Effector CD8-positive, alpha-beta T cell (primary cell): ENCODE measurements at regions not wholly inside any gene's neighbourhood (a gene's known extent, or its start where the extent isn't known, plus 50 kb on each side); places are given as distances from the start of the nearest gene placed in this dataset.
"Not testable (repeated sequence)": the region's sequence is repeated elsewhere in the genome, so short reads cannot be mapped to it uniquely, and the experiment has no call there.

Experiments
- DNase-seq: peaks from one replicate; lab custom pipeline; 2025; lab: John Stamatoyannopoulos, UW

DNA sequence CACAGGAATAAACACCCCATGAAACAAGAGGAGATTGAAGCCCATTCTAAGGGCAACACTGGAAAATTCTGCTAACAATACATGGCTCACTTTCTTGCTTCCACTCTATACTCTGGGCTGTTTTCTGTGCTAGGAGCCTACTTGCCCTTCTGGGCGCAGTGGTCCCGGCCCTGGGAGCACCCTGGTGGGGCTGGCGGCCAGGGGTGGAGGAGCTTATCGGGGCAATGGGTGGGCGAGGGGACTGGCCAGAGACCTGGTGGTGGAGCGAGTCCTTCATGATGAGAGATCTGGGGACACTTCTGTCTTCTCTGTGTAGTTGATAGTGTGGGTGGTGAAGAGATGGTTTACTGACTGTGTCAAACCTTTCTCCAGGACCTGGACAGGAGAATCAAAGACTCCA is 1128.5 kb downstream of the TBL1XR1 start:
- DNase-seq = no peak

DNA sequence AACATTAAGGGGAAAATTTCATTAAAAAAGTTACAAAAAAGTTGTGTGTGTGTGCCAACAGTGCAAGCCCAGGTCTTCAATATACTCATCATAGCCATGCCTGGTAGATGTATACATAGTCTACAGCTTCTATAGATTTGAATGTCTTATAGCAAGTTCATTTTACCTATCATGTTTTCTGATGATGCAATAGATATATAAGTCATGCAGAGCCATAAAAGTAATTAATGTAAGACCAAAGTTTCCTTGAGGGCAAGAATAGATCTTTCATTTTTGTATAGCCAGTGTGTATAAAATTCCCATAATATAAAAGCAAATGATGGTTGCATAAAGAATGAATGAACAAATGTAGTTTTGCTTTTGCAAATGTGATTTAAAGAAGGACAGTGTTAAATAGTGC is 1138.4 kb downstream of the TBL1XR1 start:
- no peak for DNase-seq

DNA sequence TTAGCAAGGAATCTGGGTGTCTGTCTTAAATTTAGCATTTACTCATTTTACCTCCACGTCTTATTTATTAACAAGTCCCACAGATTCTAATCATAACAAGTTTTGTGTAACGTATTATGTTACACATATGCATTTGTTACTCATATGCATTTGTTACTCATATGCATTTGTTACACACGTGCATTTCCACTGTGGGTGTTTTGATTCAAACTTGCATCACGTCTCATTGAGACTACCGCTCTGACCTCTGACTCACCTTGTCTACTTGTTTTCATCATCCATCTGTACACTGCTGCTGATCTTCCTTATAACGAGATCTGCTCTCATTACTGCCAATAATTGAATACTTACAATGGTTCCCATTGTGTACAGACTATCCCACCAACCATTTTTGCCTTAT is 1141.4 kb downstream of the TBL1XR1 start:
- no peak for DNase-seq

DNA sequence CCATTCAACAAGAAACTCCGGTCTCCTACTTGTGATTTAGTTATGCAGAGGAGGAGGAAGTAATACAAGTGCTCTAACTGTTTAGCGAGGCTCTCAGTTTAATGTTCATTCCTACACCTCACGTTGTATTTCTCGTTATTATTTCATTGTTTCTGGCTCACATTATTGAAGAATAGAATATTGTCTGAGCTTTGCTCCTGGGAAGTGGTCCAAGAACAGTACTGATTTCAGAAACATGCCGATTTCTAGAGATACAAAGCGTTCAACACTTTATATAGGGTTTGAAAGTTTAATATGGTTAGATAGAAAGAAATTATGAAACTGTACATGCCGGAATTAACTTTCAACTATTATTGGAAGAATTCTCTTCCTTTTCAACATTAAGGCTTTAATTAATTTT is 1145.5 kb downstream of the TBL1XR1 start:
- no peak for DNase-seq

DNA sequence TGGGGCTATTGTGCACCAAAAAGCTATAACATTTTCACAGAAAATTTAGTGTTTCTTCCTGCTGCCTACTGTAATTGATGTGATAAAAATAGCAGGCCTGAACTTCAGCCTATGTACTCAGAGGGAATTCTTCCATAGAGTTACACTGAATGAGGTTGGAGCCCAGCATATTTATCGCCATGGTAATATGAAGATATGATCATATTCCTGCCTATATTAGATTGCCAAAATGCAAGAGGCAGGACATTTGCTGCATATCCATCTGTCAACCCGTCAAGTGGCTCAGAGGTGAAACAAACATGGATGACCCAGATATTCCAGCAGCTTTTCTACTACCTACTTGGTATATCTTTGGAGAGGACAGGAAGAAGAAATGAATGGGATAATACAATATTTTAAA is 1150.6 kb downstream of the TBL1XR1 start:
- DNase-seq = no peak

DNA sequence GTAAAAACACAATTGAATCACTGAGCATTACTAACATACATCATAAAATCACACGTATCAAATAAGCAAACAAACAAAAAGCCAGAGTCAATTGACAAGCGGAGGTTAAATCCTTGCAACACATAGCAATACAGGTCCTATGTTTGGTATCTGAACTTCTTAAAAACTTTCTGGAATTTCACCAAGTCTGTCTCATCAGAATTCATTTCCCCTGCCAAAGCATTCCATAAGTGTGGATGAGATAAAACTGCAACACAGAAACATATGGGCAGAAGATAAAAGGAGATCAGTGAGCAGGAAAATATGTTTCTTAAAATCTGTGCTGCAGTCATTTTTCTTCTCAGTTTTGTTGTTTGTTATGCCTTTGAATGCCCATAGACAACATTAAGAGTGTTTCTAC is 1155.5 kb downstream of the TBL1XR1 start:
- no peak for DNase-seq

DNA sequence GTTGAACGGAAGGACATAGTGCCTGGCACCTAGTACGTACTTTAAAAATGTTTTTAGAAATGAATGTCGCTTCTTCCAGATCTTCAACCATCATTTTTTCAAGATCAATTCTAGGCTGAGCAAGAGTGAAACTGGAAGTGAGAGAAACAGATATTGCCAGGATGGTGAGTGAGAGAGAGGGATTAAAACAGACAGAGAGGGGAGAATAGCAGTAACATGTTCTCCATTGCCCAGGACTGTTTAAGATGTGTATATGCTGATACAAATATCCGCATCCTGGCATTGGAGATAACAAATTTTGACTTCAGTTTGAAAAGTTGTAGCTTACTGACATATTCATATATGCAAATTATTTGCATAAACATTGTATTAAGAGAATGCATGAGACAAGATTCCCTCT is 1156.1 kb downstream of the TBL1XR1 start:
- no peak for DNase-seq

DNA sequence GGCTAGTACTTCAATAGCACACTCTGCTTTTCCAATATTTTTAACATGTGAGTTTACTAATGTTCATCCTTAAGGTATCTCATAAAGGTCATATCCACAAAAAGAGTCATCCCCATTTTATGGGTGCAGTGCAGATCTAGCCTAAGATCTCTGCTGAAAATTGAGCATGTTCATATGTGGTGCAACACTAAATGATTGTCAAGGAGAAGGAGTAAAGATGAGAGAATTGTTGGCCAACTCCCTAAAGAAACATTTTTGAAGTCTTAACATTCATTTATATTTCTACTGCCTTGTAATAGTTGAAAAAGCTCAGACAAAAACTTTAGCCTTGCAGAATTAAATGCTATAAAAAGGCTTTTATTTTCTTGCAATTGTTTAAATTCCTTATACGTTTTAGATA is 1159.6 kb downstream of the TBL1XR1 start:
- DNase-seq = no peak

DNA sequence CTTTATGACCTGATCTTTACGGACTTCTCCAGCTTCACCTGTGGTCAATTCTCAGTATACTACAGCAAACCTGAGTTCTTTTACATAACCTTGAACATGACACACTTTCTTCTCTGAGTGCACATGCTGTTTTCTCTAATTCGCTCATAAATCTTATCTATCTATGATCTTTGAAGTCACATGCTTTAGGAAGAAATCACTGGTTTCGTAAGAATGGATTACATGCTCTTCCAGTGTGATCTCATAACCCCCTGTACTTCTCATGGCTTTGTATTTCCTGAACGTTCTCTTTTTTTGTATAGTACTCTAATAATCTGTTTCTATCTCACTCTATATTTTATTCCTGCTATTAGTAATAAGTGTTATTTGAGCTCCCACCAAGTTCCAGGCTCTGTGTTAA is 1165.2 kb downstream of the TBL1XR1 start:
- no peak for DNase-seq

DNA sequence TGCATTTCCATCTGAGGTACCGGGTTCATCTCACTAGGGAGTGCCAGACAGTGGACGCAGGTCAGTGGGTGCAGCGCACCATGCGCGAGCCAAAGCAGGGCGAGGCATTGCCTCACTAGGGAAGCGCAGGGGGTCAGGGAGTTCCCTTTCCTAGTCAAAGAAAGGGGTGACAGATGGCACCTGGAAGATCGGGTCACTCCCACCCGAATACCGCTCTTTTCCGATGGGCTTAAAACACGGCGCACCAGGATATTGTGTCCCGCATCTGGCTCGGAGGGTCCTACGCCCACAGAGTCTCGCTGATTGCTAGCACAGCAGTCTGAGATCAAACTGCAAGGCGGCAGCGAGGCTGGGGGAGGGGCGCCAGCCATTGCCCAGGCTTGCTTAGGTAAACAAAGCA is 1157.1 kb downstream of the NAALADL2 start:
- DNase-seq = not testable (repeated sequence)

DNA sequence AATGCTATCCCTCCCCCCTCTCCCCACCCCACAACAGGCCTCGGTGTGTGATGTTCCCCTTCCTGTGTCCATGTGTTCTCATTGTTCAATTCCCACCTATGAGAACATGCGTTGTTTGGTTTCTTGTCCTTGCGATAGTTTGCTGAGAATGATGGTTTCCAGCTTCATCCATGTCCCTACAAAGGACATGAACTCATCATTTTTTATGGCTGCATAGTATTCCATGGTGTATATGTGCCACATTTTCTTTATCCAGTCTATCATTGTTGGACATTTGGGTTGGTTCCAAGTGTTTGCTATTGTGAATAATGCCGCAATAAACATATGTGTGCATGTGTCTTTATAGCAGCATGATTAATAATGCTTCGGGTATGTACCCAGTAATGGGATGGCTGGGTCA is 1156.1 kb downstream of the NAALADL2 start:
- DNase-seq = not testable (repeated sequence)

DNA sequence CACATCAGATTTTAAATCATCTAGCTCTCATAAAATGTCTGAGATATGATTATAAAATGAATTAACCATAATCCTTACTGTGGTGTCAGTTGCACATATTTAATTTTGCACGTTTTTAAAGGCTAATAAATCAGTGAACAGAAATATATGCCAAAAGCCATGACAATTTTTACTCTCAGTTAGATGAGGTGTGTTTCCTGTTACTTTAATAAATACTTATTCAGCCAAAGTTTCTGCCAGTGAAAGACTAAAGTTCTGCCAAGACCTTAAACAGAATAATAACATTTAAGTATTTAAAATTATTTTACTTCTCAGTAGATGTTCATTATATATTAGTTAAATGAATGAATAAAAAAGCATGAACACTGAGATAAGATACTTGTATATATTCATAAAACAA is 1150.1 kb downstream of the NAALADL2 start:
- DNase-seq = no peak

DNA sequence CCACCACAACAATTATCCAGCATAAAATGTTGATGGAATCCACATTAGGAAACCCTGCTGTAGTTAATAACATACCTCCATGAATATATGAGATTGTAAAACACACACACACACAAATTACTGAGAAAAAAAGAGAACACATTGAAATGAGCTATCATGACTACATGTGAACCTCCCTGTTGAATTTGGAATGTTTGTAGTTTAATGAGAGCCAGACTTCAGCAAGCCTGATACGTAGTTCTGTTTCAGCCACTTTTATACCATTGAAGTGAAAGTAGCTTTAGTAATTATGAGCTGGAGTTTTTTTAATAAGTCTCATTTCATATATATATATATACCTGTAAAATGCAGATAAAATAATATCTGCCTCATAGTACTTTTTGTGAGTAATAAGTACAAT is 1146.4 kb downstream of the NAALADL2 start:
- no peak for DNase-seq

DNA sequence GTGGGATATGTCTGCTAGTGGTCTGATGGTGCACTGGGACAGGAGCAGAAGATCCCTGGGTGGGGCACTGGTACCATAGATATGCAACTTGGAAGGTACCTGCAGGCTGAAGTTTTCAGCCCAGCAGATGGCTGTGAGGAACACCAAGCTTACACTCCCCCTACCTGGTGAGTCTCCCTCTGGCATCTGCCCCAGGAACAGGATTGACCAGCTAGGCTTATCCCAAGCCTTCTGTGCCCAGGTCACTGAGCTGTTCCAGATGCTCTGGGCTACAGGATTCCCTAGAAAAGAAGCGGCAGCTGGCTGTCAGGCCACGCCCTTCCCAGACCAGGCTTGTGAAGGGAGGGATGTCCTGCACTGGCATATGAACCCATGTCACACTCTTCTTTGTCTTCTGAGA is 1130.0 kb downstream of the NAALADL2 start:
- no peak for DNase-seq

DNA sequence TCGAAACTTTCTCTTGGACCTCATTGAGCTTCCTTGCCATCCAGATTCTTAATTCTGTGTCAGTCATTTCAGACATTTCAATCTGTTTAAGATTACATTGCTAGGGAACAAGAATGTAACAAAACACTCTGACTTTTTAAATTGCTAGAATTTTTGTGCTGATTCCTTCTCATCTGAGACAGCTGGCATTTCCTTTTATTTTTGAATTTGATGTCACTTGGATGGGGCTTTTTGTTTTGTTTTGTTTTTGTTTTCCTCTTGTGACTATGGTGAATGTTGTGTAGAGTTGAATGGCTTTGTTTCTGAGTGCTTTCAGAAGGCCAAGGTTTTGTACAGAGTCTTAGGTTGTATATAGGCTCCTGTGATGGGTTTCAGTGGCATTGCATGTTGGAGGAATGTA is 1129.3 kb downstream of the NAALADL2 start:
- no peak for DNase-seq

DNA sequence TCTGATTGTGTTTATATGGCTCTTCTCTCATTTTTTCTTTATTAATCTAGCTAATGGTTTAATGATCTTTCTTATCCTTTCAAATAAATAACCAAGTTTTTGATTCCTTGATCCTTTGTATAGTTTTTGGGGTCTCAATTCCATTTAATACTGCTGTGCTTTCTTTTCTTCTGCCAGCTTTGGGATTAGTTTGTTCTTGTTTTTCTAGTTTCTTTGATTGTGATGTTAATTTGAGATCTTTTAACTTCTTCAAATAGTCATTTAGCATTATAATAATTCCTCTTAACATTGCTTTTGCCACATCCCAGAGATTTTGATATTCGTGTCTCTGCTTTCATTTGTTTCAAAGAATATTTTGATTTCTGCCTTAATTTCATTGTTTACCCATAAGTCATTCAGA is 1126.6 kb downstream of the NAALADL2 start:
- no peak for DNase-seq

DNA sequence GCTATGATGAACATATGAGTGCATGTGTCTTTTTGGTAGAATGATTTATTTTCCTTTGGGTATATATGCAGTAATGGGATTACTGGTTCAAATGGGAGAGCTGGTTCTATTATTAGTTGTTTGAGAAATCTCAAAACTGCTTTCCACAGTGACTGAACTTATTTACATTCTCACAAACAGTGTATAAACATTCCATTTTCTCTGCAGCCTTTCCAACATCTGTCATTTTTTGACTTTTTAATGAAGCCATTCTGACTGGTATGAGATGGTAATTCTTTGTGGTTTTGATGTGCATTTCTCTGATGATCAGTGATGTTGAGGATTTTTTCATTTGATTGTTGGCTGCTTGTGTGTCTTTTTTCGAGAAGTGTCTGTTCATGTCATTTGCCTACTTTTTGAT is 1124.2 kb downstream of the NAALADL2 start:
- DNase-seq = no peak

DNA sequence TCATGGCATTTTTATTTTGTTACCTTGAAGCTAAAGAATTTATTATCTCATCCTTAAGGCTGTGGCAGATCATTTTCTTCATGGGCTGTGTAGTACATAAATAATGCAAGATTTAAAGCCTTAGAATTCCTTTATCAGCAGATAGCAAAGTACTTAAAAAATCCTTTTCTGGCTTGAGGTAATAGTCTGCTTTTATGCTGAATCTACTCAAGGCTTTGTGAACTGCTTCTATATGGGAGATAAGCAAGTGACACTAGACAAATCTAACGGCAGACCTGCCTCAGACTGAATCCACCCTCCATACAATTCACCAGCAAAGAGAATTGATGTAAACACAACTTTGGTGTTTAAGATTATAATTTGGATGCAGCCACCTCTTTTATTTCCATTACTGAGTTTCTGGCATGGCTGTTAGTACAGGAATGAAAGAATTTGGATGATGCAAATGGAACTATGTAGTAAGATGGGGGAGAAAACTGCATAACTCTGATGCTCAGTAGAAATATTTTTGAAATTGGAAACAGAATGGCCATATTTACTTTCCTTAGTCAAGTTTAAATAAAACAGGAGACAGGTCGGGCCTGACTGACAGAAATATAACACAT is 1121.5 kb downstream of the NAALADL2 start:
- no peak for DNase-seq

DNA sequence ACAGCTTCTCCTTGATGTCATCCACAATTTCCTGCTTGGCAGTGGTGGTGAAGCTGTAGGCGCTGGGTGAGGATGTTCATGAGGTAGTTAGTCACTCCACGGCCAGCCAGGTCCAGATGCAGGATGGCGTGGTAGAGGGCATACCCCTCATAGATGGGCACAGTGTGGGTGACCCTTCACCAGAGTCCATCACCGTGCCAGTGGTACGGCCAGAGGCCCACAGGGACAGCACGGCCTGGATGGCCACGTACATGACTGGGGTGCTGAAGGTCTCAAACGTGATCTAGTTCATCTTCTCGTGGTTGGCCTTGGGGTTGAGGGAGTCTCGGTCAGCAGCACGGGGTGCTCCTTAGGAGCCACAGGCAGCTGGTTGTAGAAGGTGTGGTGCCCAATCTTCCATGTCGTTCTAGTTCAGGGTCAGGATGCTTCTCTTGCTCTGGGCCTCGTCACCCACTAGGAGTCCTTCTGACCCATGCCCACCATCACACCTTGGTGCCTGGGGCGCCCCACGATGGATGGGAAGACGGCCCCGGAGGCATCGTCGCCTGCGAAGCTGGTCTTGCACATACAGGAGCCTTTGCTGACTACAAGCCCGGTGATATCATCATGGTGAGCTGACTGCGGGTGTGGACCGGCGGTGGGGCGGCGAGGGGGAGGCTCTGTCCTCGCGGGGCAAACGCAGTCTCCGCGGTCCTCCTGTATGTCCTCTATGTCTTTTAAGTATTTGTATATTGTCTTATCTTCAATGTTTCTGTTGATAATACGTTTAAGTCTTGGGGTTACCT is 1119.0 kb downstream of the NAALADL2 start:
- no peak for DNase-seq

DNA sequence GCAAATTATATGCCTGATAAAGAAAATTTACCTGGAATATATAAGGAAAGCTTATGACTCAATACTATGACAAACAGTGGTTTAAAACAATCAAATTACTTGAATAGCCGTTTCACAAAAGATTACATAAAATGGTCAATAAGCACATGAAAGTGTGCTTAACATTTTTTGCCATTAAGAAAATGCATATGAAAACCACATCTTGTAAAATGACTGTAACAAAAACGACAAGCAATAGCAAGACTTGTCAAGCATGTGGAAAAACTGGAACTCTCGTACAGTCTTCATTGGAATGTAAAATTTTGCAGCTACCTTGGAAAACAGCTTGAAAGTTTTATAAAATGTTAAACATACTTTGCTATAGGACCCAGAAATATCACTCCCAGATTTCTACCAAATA is 1110.3 kb downstream of the NAALADL2 start:
- no peak for DNase-seq

DNA sequence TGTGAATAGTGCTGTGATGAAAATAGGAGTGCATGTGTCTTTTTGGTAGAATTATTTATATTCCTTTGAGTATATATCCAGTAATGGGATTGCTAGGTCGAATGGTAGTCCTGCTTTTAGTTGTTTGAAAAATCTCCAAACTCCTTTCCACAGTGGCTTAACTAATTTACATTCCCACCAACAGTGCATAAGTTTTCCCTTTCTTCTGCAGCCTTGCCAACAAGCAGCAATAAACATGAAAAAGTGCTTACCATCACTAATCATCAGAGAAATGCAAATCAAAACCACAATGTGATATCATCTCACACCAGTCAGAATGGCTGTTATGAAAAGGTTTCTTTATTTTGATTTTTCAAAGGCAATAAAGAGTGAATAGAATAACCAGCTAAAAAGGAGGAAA is 1105.9 kb downstream of the NAALADL2 start:
- DNase-seq = no peak

DNA sequence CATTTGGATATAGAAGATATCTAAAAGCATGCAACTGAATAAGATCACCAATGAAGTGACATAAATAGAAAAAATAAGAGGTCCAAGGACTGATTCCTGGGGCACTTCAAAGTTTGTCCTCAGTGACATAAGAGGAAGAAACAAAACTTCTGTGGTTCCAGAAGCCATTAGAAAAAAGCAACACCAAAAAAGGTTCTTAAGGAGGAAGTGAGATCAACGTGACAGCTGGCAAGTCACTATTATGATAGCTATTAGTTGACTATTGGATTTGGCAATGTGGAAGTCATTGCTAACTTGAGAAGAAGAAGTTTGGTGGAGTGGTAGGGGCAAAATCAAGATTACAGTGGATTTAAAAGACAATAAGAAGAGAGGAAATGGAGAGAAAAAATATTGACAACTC is 1098.3 kb downstream of the NAALADL2 start:
- DNase-seq = no peak

DNA sequence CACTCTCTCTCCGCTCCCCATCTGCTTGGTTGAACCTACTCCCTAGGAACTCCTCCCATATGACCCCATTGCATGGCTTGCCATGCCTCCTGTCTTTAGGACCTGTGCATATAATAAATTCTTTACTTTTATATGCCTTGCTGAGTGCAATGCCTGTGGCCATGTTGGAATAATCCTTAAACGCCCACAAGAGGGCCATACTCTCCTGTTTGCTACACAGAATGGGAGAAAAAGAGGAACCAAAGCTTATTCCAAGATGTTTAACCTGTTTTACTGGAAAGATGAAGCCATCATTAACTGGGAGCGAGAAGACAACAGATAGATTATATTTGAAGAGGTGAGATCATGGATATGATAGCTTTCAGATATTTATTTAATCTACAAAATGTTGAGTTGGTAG is 1097.8 kb downstream of the NAALADL2 start:
- no peak for DNase-seq
